ENCODE measurements at regions not wholly inside any gene's neighbourhood (a gene's known extent, or its start where the extent isn't known, plus 50 kb on each side); places are given as distances from the start of the nearest gene placed in this dataset.

DNA sequence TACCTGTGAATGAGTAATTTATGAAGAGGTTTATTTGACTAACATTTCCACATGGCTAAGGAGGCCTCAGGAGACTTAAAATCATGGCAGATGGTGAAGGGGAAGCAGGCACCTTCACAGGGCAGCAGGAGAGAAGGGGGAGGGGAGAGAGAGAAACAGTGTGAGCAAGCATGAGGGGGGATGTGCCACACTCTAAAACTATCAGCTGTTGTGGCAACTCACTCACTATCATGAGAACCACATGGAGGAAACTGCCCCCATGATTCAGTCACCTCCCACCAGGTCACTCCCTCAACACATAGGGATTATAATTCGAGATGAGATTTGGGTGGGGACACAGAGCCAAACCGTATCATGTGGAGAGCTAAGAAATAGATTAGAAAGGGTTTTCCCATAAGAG lies 309.0 kb downstream of the RDH14 start:
- no peak for DNase-seq
- 76 to 84% methylated on average over 2 of the region's 2 CpGs for WGBS, 2 donors
- intact Hi-C loops (cut with DNase I) = no loop called here
- H3K27ac ChIP-seq = no peak overlapping the region
- H3K4me1 ChIP-seq = no peaks in the 10 kb centered on the region
- TF ChIP-seq POLR2A (IDR thresholded peaks at IDR 0.05) = no peak
- TF ChIP-seq, protein P1, sequence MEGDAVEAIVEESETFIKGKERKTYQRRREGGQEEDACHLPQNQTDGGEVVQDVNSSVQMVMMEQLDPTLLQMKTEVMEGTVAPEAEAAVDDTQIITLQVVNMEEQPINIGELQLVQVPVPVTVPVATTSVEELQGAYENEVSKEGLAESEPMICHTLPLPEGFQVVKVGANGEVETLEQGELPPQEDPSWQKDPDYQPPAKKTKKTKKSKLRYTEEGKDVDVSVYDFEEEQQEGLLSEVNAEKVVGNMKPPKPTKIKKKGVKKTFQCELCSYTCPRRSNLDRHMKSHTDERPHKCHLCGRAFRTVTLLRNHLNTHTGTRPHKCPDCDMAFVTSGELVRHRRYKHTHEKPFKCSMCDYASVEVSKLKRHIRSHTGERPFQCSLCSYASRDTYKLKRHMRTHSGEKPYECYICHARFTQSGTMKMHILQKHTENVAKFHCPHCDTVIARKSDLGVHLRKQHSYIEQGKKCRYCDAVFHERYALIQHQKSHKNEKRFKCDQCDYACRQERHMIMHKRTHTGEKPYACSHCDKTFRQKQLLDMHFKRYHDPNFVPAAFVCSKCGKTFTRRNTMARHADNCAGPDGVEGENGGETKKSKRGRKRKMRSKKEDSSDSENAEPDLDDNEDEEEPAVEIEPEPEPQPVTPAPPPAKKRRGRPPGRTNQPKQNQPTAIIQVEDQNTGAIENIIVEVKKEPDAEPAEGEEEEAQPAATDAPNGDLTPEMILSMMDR (IDR thresholded peaks at IDR 0.05) = no peak
- H3K27me3 ChIP-seq = no peaks in the 10 kb centered on the region
- no peaks in the 10 kb centered on the region for H3K9me3 ChIP-seq
- H3K36me3 ChIP-seq = no peaks in the 10 kb centered on the region
- H3K4me3 ChIP-seq (replicated peaks in 1 of 3) = no peak overlapping the region

DNA sequence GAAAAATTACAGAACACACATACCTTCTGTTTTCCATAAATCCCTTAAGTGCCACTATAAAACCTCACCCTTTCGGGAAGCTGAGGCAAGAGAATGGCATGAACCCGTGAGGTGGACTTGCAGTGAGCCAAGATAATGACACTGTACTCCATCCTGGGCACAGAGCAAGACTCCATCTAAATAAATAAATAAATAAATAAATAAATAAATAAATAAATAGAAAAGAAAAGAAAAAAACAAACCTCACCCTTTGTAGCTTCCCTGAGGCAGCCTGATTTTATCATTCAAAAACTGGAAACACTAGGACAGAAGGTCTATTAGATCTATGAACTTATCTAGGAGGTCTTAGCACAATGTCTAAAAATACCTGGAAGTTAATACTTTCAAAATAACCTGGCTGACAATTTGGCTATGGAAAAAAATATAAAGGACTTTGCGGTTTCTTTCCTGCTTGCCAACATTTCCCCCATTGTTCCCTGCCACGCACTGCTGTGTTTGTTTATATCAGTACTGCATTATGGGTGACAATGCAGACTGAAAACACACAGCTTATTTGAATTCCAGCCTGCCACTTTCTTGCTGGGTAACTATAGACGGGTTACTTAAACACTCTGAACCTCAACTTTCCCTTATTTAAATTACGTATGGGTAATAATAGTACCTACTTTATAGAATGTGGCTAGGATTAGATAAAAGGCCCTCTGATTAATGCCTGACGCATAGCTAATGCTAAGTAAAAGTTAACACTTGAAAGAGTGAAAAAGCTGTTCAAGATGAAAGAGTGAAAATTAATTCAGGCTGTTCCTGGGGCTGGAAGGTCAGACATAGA lies 313.0 kb downstream of the RDH14 start:
- TF ChIP-seq, protein P1 (IDR thresholded peaks at IDR 0.05) = no peak
- TF ChIP-seq POLR2A (IDR thresholded peaks at IDR 0.05) = no peak
- intact Hi-C loops (cut with DNase I) = no loop called here
- Histone ChIP-seq H3K27ac (no peak overlapping the region), H3K4me1 (no peaks in the 10 kb centered on the region), H3K4me3 (replicated peaks in 1 of 3) (no peak overlapping the region), H3K36me3 (no peaks in the 10 kb centered on the region), H3K9me3 (no peaks in the 10 kb centered on the region), H3K27me3 (no peaks in the 10 kb centered on the region)
- no peak for DNase-seq
- 78 to 81% methylated on average over 7 of the region's 7 CpGs for WGBS, 2 donors

DNA sequence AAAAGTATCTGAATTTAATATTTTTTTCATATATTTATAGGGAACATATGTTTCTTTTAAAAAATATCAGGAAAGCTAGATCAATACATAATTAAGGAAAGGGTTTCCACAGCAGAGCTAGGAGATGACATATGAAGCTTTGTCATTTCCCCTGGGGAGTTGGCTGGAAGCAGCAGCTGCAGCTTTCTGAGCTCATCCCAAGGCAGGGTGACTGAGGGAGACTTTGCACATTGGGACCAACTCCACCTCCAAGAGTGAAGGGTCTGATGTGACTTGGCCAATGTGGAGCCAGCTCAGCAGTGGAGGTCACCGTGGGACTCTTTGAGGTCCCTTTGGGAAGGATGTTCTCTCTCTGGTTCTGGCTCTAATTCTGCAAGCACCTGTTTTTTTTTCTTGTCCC lies 315.1 kb downstream of the RDH14 start:
- no peak for DNase-seq
- no peaks in the 10 kb centered on the region for H3K36me3 ChIP-seq
- H3K9me3 ChIP-seq = no peaks in the 10 kb centered on the region
- WGBS, 2 donors = 86 to 100% methylated on average over 1 of the region's 1 CpG
- H3K27ac ChIP-seq = no peak overlapping the region
- H3K4me3 ChIP-seq (replicated peaks in 1 of 3) = no peak overlapping the region
- no peaks in the 10 kb centered on the region for H3K27me3 ChIP-seq
- intact Hi-C loops (cut with DNase I) = no loop called here
- TF ChIP-seq, protein P1 (IDR thresholded peaks at IDR 0.05) = no peak
- TF ChIP-seq POLR2A (IDR thresholded peaks at IDR 0.05) = no peak
- H3K4me1 ChIP-seq = no peaks in the 10 kb centered on the region

DNA sequence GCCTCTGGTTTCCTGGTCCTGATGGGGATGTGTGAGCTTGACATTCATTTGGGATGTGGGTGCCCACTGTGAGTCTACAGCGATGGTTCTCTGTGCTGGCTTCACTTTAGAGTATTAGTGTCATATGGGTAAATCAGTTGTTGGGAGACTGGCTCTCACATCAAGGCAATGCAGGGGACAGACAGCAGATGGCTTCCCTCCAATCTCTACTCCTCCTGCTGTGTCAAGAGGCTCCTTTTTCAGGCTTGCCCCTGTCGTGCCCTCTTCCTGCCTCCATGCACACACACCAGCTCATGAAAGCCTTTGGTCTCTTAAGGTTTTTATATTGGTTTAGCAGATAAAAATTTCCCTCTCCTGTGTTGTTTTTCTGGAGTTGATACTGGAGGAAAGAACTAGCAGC lies 315.6 kb downstream of the RDH14 start:
- WGBS, 2 donors = 52 to 58% methylated on average over 2 of the region's 2 CpGs
- Histone ChIP-seq H3K36me3 (no peaks in the 10 kb centered on the region), H3K27ac (no peak overlapping the region), H3K9me3 (no peaks in the 10 kb centered on the region), H3K27me3 (no peaks in the 10 kb centered on the region), H3K4me3 (replicated peaks in 1 of 3) (no peak overlapping the region), H3K4me1 (no peaks in the 10 kb centered on the region)
- intact Hi-C loops (cut with DNase I) = no loop called here
- TF ChIP-seq, protein P1 (IDR thresholded peaks at IDR 0.05) = no peak
- TF ChIP-seq POLR2A (IDR thresholded peaks at IDR 0.05) = no peak
- no peak for DNase-seq

DNA sequence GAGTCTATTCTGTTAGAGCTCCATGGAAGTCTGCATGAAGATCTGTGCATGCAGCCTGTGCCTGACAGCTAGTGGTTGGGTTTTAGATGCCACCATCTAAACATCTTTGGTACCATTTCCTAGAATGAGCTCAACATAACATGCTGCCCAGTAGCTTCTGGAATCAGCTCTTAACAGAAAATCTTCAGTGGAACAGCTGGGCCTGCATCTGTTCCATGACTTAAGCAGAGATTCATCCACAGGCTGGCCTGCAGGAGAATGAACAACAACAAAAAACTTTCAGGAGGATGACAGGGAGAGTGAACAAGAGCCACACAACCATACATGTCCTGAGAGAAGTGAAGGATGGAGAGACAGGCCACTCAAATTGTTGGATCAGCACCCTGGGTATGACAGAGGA lies 316.6 kb downstream of the RDH14 start:
- H3K27ac ChIP-seq = no peak overlapping the region
- H3K36me3 ChIP-seq = no peaks in the 10 kb centered on the region
- H3K9me3 ChIP-seq = no peaks in the 10 kb centered on the region
- no peaks in the 10 kb centered on the region for H3K27me3 ChIP-seq
- intact Hi-C loops (cut with DNase I) = no loop called here
- DNase-seq = no peak
- H3K4me1 ChIP-seq = no peaks in the 10 kb centered on the region
- no peak overlapping the region for H3K4me3 ChIP-seq (replicated peaks in 1 of 3)
- no peak for TF ChIP-seq POLR2A (IDR thresholded peaks at IDR 0.05)
- TF ChIP-seq, protein P1 (IDR thresholded peaks at IDR 0.05) = no peak
